ENCODE measurements at regions not wholly inside any gene's neighbourhood (a gene's known extent, or its start where the extent isn't known, plus 50 kb on each side); places are given as distances from the start of the nearest gene placed in this dataset.
"Not testable (repeated sequence)": the region's sequence is repeated elsewhere in the genome, so short reads cannot be mapped to it uniquely, and the experiment has no call there.

- not testable (repeated sequence) for TF ChIP-seq POLR2A, POLR2AphosphoS5 (IDR thresholded peaks at IDR 0.05; ENCODE audit: low read depth, low read length)
Observed at GRCh38 chr7:29679963-29680362, 116.3 kb downstream of the PRR15 start.
